Effector CD8-positive, alpha-beta T cell (primary cell): ENCODE measurements at regions not wholly inside any gene's neighbourhood (a gene's known extent, or its start where the extent isn't known, plus 50 kb on each side); places are given as distances from the start of the nearest gene placed in this dataset.

ENCODE experiments used
- DNase-seq: peaks from one replicate; lab custom pipeline; 2025; lab: John Stamatoyannopoulos, UW

DNA sequence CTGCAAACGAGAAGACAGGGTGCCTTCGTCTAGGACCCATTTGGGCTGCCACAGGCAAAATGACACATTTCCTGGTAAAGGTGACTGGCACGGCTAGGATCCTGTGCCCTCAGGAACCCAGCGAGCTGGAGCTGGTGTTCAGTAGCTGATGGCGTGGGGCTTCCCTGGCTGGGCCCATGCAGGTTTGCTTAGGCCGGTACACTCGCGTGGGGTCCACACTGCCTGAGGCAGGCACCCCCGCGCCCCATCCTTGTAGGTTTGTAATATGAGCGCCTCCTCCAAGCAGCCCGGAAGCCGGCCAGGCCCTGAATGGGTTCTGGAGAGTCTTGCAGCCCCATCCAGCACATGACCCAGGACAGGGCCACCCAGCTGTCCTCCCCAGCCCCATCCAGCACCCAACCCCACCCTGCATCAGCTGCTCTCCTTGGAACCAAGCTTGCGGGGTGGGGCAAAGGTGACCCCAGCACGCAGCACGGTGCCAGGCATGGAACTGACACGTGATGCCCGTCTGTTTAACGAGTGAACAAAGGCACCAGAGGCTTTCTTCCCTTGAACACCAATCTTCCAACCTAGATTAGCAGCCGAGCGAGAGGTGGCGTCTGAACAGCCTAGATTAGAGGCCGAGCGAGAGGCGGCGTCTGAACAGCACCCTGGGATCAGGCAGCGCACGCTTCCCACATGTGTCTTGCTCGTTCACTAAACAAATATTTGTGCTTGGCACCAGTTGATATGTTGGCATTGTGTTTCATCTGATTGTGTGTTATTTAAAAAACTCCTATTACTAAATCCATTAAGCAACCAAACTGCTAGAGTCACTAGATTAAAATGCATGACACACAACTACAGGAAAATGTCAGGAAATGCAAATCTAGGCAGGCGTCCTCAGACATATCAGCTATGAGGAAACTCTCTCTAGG, 112.1 kb downstream of the DLL1 start:
- DNase-seq: no peak

GRCh38 chr6:170177772-170178560, 112.9 kb downstream of the DLL1 start:
- DNase-seq: no peak

- DNase-seq: peak; percentile 35
Observed at GRCh38 chr6:170176898-170177771, 113.7 kb downstream of the DLL1 start.

DNA sequence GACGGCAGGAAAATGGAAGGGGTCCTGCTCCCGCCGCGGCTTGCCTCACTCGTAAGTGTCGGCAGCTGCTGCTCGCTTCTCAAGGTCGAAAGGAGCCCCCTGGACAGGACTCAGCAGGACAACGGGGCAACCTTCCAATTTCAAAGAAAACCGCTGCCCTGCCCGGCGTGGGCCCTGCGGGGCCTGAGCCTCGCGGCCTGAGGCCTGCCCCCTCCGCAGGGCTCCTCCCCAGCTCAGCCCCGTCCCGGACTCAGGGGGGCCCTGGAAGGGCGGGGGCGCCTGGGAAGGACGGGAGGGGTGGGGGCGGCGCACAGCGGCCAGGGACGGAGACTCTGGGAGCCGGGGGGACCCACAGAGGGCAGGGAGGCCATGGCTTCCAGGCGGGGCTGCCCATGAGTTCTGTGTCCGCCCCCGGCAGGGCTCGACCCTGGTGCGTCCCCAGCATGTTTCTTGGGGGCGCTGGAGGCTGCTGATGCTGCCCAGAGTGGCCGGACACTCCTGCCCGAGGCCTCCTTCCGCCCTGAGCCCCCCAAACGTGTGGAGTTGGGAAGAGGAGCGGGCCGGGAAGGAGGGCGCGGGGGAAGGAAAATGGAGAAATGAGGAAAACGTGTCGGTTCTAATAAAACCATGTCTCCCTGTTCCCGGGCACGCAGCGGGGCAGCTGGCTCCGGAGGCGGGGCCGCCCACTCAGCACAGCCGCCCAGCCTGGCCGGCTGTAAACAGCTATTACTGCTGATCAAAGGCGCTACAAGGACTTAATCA, 114.6 kb downstream of the DLL1 start:
- no peak for DNase-seq

DNA sequence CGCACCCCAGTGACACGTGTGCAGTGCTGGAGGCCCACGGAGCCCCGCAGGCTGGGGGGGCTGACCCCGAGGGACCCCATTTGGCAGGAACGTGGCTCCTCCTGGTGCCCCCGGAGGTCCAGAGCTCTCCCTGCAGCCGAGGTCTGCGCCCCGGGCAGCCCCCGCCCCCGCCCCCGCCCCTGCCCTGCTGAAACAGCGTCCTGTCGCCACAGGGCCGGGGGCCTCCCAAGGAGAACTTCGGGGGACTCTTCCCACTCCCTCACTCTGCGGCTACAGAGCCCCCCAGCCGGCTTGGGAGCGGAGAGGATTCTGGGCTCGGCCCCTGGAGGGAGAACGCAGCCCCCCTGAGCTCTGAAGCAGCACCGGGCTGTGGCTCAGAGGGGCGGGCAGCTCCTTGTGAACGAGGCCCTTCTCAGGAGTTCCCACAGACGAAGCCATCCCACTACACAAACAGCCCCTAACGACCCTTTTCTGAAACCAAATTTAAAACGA, 115.2 kb downstream of the DLL1 start:
- DNase-seq: no peak

- no peak for DNase-seq
Observed at GRCh38 chr6:170174771-170175643, 115.9 kb downstream of the DLL1 start.

GRCh38 chr6:170174124-170174770, 116.6 kb downstream of the DLL1 start:
- no peak for DNase-seq

- no peak for DNase-seq
Observed at GRCh38 chr6:170173335-170173881, 117.5 kb downstream of the DLL1 start.

GRCh38 chr6:170172825-170173256, 118.0 kb downstream of the DLL1 start:
- no peak for DNase-seq

- no peak for DNase-seq
Observed at GRCh38 chr6:170172392-170172791, 118.5 kb downstream of the DLL1 start.

- DNase-seq: no peak
Observed at GRCh38 chr6:170167657-170168159, 123.2 kb downstream of the DLL1 start.

DNA sequence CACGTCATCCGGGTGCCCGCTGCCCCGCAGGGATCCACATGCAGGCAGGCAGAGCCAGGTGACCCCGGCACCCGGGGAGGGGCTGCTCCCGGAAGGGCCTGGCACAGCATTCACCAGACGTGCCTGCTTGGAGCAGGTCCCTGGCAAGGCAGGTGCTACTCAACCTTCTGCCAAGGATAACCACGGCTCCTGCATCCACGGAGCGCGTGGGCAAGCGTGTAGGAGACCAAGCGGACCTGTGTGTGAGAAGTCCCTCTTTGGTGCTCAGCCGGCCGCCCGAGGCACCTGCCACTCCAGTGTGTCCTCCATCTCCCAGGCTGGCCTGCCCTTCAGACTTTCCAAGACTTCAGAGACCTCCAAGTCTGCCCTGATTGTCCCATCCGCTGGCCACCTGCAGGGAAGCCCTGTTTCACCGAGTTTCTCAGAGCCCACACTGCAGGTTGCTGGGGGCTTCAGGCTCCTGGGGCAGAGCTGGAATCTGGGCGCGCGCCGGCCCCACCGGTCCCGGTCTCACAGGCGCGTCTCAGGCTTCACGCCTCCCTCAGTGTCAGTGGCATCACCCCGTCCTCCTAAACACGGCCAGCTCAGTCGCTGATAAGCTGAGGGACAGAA, 124.3 kb downstream of the DLL1 start:
- no peak for DNase-seq

DNA sequence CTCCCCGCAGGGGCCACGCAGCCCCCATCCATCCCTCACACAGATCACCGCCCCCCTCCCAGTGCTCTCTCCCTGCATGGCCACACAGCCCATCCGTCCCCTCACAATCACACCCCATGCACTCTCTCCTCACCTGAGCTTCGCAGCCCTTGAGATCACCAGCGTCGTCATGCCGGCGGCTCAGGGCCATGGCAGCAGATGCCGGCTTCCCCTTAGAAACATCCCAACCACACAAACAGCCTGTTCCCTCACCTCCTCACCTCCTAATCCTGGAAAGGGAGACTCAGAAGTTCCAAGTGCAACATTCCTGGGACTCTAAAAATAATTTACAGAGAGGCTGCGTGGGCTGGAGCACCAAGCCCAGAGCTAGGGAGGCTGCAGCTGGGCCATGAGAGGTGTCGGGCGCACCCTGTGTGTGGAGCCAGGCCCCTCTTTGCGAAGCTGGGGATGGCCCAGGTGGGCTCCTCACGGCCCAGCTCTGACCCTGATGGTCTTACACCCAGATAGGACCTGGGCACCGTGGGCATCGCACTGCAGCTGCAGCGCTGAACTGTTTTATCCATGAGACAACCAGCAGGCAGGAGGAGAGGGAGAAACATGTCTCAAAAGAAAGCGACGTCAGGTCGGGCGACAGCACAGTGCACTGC, 125.3 kb downstream of the DLL1 start:
- no peak for DNase-seq

DNA sequence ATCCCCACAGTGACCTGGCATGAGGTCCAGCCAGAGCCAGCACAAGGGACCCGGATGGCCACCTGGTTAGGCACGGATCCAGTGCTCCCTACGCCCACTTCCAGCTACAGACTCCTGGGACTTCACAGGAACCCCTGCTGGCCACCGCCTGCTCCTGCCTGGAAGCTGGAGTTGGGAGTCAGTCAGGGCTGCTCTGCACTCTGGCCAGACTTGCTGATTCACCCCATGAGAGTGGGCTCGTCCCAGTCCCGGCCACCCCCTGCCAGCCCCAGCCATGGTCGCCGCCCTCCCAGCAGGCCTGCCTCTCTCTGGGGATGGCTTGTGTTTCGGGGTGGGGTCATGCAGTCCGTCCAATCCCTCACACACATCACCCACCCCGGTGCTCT, 125.8 kb downstream of the DLL1 start:
- DNase-seq: no peak

DNA sequence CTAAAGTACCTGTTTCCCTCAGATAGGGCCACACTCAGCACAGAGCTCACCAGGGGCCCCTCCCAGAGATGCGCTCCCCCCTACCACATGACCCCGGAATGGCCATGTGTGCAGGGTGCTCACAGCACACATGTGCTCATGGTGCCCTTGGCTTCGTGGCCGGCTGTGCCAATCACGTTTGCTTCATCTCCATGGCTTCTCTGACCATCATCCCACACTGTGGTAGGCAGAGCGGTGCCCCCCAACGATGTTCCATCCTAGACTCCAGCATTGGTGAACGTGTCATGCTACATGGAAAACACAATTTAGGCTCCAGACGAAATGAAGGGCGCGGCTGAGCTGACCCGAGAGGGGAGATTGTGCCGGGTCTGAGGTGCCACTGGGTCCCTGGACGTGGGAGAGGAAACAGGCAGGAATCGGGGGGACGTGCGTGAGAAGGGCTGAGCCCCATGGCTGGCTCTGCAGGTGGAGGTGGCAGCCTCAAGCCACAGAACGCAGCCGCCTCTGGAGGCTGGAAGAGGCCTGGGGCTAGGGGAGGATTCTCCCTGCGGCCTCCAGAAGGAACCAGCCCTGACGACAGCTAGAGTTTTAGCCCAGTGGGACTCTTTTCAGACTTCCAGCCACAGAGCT, 126.5 kb downstream of the DLL1 start:
- DNase-seq: no peak

- no peak for DNase-seq
Observed at GRCh38 chr6:170163405-170164170, 127.3 kb downstream of the DLL1 start.
